ENCODE measurements at regions not wholly inside any gene's neighbourhood (a gene's known extent, or its start where the extent isn't known, plus 50 kb on each side); places are given as distances from the start of the nearest gene placed in this dataset.

DNA sequence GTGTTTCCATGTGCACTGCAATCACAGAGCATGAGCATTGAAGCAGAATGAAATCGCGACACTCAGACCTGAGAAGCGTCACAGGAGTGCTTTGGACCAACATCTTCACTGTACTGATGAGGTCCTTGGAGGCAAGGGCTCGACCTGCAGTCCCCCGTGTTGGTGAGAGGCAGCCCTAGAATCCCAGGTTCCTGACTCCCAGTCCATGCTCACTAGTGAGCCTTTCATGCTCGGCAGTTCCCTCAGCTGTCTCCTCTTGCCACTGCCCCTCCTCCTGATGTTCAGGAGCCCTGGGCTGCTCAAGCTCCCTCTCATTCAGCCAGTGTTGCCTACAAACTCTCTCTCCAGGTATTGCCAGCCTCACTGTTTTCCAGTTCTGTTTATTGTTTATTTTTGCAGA, 291.4 kb downstream of the DYSF start:
- DNase-seq: no peak

DNA sequence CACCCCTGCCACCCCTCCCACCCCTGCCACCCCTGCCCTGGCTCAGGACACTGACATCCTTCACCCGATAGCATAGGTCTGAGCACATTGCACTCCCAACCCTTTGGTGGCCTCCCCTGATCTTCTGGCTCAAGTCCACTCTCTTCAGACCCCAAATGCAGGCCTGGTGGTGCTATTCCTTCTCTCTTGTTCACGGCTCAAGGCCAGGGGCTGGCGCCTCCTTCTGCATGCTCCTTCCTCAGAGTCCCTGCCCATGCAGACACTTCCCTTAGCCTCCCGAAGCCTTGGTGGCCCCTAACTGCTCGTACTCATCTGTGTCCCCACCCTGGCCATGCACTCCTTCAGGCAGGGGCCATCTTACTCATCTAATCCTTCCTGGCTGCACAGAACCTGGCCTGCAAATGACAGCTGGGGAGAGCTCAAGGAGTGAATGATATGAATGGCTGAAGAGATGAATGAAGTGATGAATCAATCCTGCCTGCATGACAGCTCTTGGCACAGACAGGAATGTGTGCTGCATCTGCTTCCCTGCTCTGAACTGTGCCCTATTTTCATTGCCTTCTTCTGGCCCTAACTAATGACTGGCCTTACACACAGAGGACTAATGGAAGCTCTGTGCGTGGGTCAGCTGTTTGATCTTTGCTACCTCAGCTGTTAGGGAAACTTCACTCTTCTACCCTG, 290.8 kb downstream of the DYSF start:
- no peak for DNase-seq

DNA sequence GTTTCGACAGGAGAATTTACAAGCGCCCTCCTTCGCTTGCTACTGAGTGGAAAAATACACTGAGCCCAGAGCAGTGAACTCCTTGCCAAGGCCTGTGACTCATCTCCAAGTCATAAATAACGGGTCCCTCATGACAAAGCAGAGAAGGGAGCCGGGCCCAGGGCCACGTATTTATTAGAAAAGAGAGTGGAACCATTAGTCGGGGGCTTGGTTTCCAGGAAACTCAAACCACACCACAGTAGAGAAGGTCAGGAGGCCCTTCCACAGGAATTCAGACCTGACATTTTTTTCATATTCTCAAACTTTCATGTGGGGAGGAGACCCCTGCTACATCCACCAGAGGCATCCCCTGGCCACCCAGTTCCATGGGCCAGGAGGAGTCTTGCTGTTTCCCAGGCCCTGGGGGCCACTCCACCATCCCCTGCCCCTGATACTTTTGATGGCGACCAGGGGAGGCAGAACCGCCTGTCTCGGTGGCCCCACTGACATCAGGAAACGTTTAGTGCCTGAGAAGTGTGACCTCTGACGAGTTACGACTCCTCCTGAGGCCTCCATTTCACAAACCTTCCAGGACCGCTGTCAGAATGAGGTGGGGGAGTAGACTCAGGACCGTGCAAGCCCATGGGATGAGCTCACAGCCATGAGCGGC, 289.7 kb downstream of the DYSF start:
- no peak for DNase-seq

DNA sequence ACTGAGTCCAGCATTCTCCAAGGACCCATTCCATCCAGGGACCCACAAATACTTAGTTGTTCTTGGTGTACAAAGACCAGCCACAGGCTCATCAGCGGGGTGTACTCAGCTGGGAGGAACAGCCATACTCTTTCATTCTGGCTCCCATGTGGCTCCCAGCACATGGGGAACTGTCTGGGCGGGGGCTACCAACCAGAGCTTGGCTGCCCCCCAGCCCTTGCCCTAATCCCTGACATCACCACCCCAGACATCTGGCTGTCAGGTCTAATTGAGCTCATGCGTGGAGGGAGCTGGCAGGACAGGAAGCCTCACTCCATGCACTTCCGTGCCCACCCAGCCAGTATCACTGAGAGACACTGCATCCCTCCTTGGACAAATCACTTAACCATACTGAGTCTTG, 283.6 kb downstream of the DYSF start:
- DNase-seq: no peak

DNA sequence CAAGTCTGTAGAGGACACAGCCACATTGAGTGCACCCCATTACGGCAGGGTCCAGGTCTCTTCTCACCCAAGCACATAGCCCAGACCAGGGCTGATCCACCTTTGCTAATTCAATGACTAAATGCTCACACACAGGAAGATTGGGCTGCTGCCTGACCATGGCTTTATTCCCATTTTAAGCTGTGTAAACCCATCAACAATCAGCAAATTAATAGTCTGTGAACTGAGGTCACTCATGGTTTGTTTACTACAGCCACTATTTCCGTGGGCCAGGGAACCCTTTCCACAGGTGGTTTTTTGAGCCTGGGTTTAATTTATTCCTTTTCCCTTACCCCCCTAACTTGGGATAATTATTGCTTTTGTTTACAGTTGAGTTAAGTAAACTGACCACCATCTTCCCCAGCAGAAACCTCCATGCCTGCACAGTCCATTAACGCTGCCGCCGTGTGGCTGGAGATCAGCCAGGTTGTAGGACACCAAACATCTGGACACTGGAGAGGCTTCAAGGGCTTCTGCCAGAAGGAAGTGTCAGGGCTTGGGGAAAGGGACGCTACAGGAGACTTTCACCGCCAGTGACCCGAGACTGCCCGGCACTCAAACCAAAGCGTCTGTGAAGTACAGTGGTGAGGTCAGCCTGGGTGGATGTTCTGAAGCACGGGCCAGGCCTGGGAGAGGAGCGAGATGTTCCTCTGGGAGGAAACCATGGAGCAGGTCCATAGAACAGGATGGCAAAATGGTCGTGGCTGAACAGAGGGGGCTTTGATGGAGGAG, 282.9 kb downstream of the DYSF start:
- DNase-seq: no peak
